HK-2 (cell line): ENCODE measurements at regions not wholly inside any gene's neighbourhood (a gene's known extent, or its start where the extent isn't known, plus 50 kb on each side); places are given as distances from the start of the nearest gene placed in this dataset.

ENCODE experiments used
- DNase-seq: peaks from one replicate; pipeline ENCODE4 v3.0.0-alpha.2; 2018; ENCODE audit not compliant: unreplicated experiment

DNA sequence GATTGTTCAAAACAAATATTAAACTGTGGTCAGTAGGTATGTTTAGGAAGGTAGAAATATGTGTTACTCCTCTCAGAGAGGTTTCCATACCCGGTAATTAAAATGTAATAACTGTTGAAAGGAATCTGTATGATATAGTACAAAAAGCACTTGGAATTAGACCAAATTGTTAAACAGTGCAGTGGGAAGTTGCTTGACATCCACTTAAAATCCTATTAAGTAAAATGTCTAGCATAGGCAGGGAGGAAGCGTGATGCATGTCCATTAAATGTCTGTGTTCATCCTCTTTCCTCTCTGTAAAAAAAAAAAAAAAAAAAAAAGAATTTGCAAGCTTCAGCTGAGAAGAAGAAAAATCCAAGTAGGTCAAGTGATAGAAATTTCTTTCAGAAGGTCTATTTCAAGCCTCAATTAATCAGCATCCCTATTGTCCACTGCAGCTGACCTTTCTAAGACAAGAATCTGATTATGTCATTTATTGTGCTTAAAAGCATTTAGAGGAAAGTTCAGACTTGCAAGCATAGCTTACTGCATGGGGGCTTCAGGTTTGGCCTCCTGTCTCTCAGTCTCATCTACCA, 265.6 kb upstream of the RGS6 start:
- no peak for DNase-seq

- no peak for DNase-seq
Measured at GRCh38 chr14:71668186-71668912, 263.9 kb upstream of the RGS6 start.

- no peak for DNase-seq
Measured at GRCh38 chr14:71672596-71672995, 259.6 kb upstream of the RGS6 start.

- DNase-seq: no peak
Measured at GRCh38 chr14:71675126-71675899, 256.9 kb upstream of the RGS6 start.

DNA sequence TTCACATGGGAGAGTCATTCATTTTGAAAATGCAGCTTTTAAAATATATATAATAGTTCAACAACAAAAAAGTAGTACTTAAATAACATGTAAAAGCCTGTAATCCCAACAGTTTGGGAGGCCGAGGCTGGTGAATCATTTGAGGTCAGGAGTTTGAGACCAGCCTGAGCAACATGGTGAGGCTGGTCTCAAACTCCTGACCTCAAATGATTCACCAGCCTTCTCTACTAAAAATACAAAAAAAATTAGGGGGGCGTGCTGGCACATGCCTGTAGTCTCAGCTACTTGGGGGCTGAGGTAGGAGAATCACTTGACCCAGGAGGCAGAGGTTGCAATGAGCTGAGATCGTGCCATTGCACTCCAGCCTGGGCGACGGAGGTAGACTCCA, 256.3 kb upstream of the RGS6 start:
- DNase-seq: no peak

- DNase-seq: no peak
Measured at GRCh38 chr14:71680736-71681387, 251.4 kb upstream of the RGS6 start.

DNA sequence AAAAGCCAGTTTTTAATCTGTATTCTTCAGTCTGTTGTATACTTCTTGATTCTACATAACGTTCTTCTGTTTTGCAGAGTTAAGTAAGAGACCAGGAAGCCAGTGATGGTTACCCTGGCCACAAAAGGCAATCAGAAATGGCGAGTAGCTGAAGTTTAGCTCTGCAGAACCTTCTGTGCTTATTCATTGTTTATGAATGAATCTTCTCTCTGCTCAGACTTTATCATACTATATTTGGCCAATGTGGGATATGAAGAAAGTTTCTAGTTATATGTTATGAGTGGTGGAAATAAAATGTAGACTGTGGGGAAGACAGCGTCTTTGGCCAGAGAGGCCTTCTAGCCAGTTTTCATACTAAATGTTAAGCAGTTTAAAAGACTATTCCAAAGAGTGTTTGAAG, 249.9 kb upstream of the RGS6 start:
- no peak for DNase-seq

DNA sequence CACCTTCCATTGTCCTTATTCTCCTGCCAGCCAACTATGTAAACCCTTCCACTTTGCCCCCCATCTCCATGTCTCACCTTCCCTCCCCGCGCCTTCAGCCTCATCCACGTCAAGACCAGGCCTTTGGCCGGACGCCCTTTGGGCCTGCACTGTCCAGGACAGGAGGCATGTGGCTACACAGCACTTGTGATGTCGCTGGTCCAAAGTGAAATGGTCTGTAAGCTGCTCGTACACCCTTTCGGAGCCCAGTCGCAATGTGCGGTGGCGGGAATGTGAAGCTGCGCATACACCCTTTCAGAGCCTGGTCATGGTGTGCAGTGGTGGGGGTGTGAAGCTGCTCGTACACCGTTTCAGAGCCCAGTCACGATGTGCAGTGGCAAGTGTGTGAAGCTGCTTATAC, 247.9 kb upstream of the RGS6 start:
- no peak for DNase-seq

DNA sequence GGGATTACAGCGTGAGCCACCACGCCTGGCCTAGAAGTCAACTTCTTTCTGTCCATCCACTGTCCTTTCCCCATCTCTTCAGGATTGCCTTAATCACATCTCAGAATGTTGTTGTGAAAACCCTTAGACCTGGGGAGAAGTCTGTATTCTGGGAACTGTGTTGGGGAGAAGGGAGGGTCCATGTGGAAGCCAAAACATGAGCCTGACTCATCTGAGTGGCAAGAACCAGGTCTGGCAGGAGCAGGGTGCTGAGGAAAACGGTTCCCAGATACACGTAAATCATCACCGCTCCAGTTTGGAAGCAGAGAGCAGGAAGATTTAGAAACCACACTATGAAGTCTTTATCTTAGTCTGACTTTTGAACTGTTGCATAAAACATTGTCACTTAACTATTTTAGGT, 245.6 kb upstream of the RGS6 start:
- no peak for DNase-seq

DNA sequence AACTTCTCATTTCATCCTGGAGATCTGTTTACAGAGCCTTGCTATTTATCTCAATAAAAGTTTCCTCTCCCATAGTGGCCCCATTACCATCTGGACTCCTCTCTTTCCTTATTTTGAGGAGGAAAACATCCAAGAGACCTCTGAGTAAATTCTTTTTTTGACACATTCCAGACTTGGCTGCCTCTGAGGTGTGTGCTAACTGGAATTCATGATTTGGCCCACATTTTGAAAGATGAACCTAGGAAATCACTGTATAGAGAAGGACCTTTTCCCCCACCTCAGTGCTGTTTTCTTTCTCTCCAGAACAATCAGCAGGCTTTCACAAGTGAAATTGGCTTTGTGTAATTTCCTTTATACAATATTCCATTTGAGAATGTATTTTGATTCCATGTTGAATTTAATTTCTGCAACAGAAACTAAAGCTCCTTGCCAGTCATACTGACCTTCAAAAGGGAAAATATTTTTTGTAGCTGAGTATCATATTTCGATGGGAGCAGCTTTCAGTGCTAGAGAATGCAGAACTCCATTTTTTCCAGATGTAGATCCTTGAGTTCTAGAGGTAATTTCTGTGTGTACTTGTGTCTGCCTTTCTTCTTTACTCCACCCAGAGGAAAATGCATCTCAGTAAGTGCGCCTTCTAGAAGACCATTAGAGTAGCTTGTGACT, 244.9 kb upstream of the RGS6 start:
- no peak for DNase-seq

- DNase-seq: no peak
Measured at GRCh38 chr14:71688576-71688975, 243.7 kb upstream of the RGS6 start.

GRCh38 chr14:71690478-71690877, 241.8 kb upstream of the RGS6 start:
- DNase-seq: no peak

DNA sequence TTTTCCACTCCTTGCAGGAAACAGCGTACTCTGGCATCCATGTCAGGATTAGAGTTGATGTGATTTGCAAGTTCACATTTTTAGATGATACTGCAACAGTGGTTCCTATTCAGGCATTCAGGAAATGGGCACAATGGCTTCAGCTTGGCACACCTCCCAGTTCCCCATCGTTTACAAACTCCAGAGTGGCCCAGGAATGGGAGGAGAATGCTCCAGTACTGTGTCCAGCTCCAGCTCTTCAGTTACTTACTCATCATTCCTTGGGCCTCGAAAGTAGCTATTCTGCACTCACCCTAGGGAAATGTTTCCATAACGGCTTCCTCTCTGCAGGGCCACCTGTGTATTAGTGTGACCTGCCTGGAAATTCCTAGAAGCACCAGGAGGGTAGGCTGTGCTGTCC, 239.7 kb upstream of the RGS6 start:
- peak; percentile 6 for DNase-seq

- DNase-seq: no peak
Measured at GRCh38 chr14:71693381-71693780, 238.8 kb upstream of the RGS6 start.

- no peak for DNase-seq
Measured at GRCh38 chr14:71694591-71695530, 237.4 kb upstream of the RGS6 start.

GRCh38 chr14:71695611-71696350, 236.4 kb upstream of the RGS6 start:
- no peak for DNase-seq

DNA sequence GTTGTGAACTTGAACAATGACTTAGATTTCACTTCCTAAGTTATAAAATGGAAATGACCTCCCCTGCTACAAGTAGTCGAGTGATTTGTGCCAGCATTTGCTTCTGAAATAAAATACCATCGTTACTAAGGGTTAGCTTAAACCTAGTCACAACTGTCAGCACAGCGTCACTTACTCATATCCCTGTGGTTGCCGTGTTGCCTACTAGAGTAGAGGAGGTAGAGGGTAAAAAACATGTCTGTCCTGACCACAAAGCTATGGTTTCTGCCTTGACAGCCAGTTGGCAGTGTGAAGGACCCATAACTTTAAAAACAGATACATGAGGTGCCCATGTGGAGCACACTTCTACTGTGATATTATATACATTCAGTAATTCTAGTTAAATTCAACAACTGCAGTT, 234.2 kb upstream of the RGS6 start:
- no peak for DNase-seq

GRCh38 chr14:71698673-71699072, 233.6 kb upstream of the RGS6 start:
- DNase-seq: no peak

- no peak for DNase-seq
Measured at GRCh38 chr14:71701990-71702389, 230.2 kb upstream of the RGS6 start.

- DNase-seq: no peak
Measured at GRCh38 chr14:71702786-71703185, 229.4 kb upstream of the RGS6 start.
